ENCODE measurements at regions not wholly inside any gene's neighbourhood (a gene's known extent, or its start where the extent isn't known, plus 50 kb on each side); places are given as distances from the start of the nearest gene placed in this dataset.

DNA sequence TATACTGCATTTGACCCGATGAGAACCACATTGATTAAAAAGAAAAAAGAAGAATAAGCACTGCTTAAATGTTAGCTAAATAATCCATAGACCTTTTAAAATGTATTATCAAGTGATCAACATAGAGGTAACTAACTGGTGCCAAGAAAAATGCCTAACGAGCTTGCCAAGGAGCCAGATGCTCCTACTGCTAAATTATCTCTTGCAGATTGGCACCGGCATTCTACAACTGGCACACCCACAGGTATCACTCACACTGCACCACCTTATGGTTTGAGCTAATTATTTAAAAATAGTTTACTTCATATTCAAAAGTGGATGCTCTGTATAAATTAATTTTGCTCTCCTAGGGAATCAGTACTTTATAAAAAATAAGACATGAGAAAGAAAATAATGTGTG is 341.6 kb upstream of the CDH7 start:
- Histone ChIP-seq H3K9me3 (no peaks in the 10 kb centered on the region), H3K36me3 (no peaks in the 10 kb centered on the region), H3K4me1 (no peaks in the 10 kb centered on the region), H3K4me3 (no peak overlapping the region), H3K27me3 (no peaks in the 10 kb centered on the region), H3K27ac (no peak overlapping the region)
- intact Hi-C loops (cut with DNase I; ENCODE audit: low total_unique reads): no loop called here
- DNase-seq: no peak
- no peak for TF ChIP-seq POLR2A (IDR thresholded peaks at IDR 0.05)
- TF ChIP-seq, protein P1, sequence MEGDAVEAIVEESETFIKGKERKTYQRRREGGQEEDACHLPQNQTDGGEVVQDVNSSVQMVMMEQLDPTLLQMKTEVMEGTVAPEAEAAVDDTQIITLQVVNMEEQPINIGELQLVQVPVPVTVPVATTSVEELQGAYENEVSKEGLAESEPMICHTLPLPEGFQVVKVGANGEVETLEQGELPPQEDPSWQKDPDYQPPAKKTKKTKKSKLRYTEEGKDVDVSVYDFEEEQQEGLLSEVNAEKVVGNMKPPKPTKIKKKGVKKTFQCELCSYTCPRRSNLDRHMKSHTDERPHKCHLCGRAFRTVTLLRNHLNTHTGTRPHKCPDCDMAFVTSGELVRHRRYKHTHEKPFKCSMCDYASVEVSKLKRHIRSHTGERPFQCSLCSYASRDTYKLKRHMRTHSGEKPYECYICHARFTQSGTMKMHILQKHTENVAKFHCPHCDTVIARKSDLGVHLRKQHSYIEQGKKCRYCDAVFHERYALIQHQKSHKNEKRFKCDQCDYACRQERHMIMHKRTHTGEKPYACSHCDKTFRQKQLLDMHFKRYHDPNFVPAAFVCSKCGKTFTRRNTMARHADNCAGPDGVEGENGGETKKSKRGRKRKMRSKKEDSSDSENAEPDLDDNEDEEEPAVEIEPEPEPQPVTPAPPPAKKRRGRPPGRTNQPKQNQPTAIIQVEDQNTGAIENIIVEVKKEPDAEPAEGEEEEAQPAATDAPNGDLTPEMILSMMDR (IDR thresholded peaks at IDR 0.05): no peak

DNA sequence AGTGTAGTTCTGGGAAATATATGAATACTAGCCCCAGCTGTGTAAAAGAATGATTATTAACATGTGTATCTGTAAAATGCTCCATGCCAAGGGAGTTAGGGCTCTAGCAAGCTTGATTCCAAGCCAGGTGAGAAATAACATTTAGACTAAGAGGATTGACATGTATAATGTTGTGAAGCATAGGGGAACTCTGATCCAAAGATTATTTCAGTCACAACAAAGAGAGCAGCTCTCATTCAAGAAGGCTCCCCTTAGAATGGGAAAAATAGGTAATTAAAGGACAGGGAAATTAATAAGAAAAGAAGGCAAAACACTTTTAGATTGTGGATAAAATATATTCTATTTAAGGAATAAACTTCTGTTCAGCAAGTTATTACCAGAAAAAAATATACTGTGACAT is 347.3 kb upstream of the CDH7 start:
- Histone ChIP-seq H3K27me3 (no peaks in the 10 kb centered on the region), H3K27ac (no peak overlapping the region), H3K36me3 (no peaks in the 10 kb centered on the region), H3K4me1 (no peaks in the 10 kb centered on the region), H3K4me3 (no peak overlapping the region), H3K9me3 (no peaks in the 10 kb centered on the region)
- intact Hi-C loops (cut with DNase I; ENCODE audit: low total_unique reads): no loop called here
- TF ChIP-seq, protein P1 (IDR thresholded peaks at IDR 0.05): no peak
- TF ChIP-seq POLR2A (IDR thresholded peaks at IDR 0.05): no peak
- no peak for DNase-seq

DNA sequence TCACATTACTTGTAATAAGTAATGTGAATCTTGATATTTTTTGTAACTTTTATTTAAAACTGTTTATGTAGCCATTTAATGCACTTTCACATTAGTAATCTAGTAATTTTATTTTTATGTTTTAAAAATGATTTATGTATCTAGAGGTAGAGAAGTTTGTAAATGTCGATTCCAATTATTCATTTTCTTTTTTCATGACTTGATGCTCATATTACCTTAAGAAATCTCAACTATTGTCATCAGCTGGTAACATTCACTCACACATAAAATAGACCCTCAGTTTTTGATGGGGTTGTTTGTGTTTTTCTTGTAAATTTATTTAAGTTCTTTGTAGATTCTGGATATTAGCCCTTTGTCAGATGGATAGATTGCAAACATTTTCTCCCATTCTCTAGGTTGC is 351.7 kb upstream of the CDH7 start:
- Histone ChIP-seq H3K27ac (no peak overlapping the region), H3K4me3 (no peak overlapping the region), H3K27me3 (no peaks in the 10 kb centered on the region), H3K9me3 (no peaks in the 10 kb centered on the region), H3K4me1 (no peaks in the 10 kb centered on the region), H3K36me3 (no peaks in the 10 kb centered on the region)
- no peak for DNase-seq
- TF ChIP-seq, protein P1 (IDR thresholded peaks at IDR 0.05): no peak
- no peak for TF ChIP-seq POLR2A (IDR thresholded peaks at IDR 0.05)
- intact Hi-C loops (cut with DNase I; ENCODE audit: low total_unique reads): no loop called here

DNA sequence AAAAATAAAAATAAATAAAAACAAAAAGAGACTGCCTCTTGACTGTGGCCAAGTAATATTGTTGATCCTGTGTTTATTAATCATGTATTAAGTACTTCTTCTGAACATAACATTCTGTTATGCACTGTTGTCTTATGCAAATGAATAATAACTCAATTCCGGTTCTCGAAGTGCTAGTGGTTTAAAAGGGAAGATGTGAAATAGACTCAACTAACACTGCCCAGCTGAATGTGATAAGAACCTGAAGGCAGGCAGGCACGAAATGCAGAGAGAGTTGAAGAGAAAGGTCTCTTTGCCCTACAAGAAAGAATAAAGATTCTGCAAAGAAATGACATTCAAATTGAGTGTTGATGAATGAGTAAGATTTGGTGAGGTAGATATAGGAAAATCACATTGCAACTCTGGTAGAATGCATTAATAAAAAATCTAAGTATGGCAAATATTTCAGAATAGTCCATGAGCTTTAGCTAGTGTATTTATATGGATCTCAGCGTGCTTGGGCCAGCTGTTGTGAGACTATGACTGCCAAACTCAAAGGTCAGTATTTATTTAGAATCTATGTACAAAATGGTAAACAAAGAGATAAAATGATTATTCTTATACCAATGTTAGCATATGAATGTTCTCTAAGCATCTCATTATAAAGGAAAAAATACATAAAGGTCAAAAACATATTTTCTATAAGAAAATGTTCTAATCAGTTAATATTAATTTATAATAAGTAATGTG is 352.3 kb upstream of the CDH7 start:
- H3K36me3 ChIP-seq: no peaks in the 10 kb centered on the region
- intact Hi-C loops (cut with DNase I; ENCODE audit: low total_unique reads): no loop called here

DNA sequence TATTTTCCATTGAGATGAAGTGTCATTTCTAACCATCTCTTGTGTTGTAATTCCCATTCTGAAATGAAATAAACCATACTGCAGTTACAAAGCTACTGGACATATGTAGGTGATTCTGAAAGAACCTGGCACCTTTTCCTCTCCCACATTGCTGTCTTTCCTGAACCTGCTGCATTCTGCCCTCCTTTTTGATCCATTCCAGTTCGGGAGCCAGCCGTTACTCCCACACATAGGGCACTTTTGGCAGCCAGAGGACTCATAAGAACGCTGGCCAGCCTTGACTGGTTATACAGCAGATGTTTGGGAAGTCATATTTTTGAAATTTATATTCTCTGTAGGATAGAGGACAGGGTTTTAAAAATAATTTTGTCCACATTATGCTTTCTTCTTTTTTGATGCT is 369.8 kb upstream of the CDH7 start:
- no peak for DNase-seq
- Histone ChIP-seq H3K27me3 (no peaks in the 10 kb centered on the region), H3K27ac (no peak overlapping the region), H3K36me3 (no peaks in the 10 kb centered on the region), H3K9me3 (no peaks in the 10 kb centered on the region), H3K4me3 (no peak overlapping the region), H3K4me1 (no peaks in the 10 kb centered on the region)
- intact Hi-C loops (cut with DNase I; ENCODE audit: low total_unique reads): no loop called here
- TF ChIP-seq, protein P1 (IDR thresholded peaks at IDR 0.05): no peak
- TF ChIP-seq POLR2A (IDR thresholded peaks at IDR 0.05): no peak

More for the DNA sequence above, 352.3 kb upstream of the CDH7 start:
- H3K4me1 ChIP-seq: no peaks in the 10 kb centered on the region
- TF ChIP-seq POLR2A (IDR thresholded peaks at IDR 0.05): no peak
- TF ChIP-seq, protein P1 (IDR thresholded peaks at IDR 0.05): no peak
- no peak for DNase-seq
- H3K4me3 ChIP-seq: no peak overlapping the region
- no peaks in the 10 kb centered on the region for H3K27me3 ChIP-seq
- no peak overlapping the region for H3K27ac ChIP-seq
- H3K9me3 ChIP-seq: no peaks in the 10 kb centered on the region
